Kidney epithelial cell (primary cell): ENCODE measurements at regions not wholly inside any gene's neighbourhood (a gene's known extent, or its start where the extent isn't known, plus 50 kb on each side); places are given as distances from the start of the nearest gene placed in this dataset.
"Not testable (repeated sequence)": the region's sequence is repeated elsewhere in the genome, so short reads cannot be mapped to it uniquely, and the experiment has no call there.

Source experiments
- DNase-seq: peaks from one replicate; pipeline ENCODE4 v3.0.0-alpha.2; 2010; ENCODE audit warnings: low read depth
- H3K27me3 ChIP-seq: 2 replicates; pipeline ENCODE4 v1.6.0; 2011; ENCODE audit warnings: low read length; ENCODE audit not compliant: control insufficient read depth, insufficient read depth
- H3K36me3 ChIP-seq: 2 replicates; pipeline ENCODE4 v1.5.1; 2011; ENCODE audit warnings: low read length; ENCODE audit not compliant: control insufficient read depth, insufficient read depth
- H3K4me3 ChIP-seq: 2 replicates; pipeline ENCODE4 v1.5.1; 2011; ENCODE audit warnings: low read depth, mild to moderate bottlenecking, control low read depth, low read length
- TF ChIP-seq, protein P1 (sequence below): IDR thresholded peaks from 2 replicates; pipeline ENCODE4 v1.5.1; 2011; ENCODE audit warnings: mild to moderate bottlenecking, moderate library complexity, low read length, control low read depth, inconsistent platforms; ENCODE audit not compliant: insufficient read depth, poor library complexity, severe bottlenecking

DNA sequence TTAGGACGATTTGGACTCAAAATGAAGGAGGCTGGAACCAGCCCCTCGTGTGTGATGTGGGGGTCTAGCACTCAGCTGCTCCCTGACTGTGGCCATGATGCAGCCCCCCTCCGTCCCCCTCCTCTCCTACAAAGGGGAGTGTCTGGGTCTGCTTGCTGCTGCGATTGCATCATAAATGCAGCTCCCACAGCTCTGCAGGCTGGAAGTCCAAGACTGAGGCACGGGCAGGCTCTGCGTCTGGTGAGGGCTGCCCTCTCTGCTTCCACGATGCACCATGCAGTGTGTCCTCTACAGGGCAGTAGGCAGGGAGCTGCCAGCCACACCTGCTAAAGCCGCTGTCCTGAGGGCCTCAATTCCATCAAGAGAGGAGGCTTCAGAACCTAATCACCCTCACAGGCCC lies 432.1 kb downstream of the BRD1 start:
- Histone ChIP-seq H3K27me3 (no peaks in the 10 kb centered on the region), H3K4me3 (no peak overlapping the region), H3K36me3 (no peaks in the 10 kb centered on the region)
- no peak for DNase-seq
- TF ChIP-seq, protein P1, sequence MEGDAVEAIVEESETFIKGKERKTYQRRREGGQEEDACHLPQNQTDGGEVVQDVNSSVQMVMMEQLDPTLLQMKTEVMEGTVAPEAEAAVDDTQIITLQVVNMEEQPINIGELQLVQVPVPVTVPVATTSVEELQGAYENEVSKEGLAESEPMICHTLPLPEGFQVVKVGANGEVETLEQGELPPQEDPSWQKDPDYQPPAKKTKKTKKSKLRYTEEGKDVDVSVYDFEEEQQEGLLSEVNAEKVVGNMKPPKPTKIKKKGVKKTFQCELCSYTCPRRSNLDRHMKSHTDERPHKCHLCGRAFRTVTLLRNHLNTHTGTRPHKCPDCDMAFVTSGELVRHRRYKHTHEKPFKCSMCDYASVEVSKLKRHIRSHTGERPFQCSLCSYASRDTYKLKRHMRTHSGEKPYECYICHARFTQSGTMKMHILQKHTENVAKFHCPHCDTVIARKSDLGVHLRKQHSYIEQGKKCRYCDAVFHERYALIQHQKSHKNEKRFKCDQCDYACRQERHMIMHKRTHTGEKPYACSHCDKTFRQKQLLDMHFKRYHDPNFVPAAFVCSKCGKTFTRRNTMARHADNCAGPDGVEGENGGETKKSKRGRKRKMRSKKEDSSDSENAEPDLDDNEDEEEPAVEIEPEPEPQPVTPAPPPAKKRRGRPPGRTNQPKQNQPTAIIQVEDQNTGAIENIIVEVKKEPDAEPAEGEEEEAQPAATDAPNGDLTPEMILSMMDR = no peak

DNA sequence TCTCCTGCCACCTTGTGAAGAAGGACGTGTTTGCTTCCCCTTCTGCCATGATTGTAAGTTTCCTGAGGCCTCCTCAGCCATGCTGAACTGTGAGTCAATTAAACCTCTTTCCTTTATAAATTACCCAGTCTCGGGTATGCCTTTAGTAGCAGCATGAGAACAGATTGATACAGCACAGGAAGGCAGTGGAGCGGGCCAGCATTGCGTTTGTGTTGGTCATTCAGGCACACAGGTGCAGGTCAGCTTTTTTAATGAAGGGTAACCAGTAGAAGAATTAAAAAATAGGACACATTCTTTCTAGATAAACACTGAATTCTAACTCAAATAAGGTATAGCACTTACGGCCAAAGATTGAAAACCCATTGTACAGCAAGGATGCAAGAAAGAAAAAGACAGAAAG lies 432.6 kb downstream of the BRD1 start:
- H3K27me3 ChIP-seq, H3K36me3 ChIP-seq, DNase-seq, H3K4me3 ChIP-seq: not testable (repeated sequence)

DNA sequence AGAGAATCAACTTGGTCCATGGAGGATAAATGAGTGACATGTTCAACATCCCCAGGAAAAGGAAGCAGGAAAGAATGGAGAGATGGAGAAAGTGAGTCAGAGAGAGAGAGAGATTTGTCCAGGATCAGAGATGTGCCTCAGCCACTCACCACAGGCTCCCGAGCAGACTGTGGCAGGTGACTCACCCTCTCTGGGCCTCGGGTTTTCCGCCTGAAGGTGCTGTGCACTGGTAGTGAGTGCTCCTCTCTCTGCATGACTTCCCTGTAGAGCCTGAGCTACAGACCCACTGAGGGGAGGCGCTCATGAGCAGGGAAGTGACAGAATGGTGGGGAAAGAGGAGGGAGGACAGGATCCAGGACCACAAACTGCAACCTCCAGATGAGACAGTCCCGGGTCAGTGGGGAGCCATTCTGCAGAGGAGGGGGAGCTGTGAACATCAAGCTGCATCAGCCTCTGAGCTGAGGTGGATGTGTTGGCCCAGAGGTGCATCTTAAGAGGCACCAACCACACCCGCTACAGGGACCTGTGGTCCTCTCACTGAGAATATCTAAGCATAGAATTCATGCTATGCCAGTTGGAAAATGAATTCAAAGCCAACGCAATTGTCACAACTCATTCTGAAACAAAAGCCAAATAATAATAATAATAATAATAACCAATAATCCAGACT lies 433.4 kb downstream of the BRD1 start:
- H3K4me3 ChIP-seq = no peak overlapping the region
- H3K27me3 ChIP-seq = no peaks in the 10 kb centered on the region
- no peak for DNase-seq
- no peaks in the 10 kb centered on the region for H3K36me3 ChIP-seq
- TF ChIP-seq, protein P1 = no peak

DNA sequence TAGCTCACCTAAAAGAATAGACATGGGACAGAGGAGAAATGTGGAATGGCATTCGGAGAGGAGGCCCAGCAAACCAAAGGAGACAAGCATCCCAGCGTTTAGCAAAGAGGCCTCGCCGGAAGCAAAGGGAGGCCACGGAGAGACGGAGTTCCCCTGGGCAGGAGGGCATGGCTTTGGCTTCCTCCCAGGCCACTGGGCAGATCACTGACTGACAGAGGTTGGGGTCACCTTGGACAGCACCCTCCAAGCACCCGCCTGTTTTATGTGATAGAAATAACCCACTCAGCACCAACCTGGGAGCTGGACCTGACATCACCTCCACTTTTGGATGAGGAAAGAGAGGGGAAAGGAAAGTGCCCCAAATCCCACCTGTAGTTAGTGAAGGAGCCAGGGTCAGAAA lies 434.1 kb downstream of the BRD1 start:
- Histone ChIP-seq H3K4me3 (no peak overlapping the region), H3K36me3 (no peaks in the 10 kb centered on the region), H3K27me3 (no peaks in the 10 kb centered on the region)
- DNase-seq = no peak
- TF ChIP-seq, protein P1 = no peak

DNA sequence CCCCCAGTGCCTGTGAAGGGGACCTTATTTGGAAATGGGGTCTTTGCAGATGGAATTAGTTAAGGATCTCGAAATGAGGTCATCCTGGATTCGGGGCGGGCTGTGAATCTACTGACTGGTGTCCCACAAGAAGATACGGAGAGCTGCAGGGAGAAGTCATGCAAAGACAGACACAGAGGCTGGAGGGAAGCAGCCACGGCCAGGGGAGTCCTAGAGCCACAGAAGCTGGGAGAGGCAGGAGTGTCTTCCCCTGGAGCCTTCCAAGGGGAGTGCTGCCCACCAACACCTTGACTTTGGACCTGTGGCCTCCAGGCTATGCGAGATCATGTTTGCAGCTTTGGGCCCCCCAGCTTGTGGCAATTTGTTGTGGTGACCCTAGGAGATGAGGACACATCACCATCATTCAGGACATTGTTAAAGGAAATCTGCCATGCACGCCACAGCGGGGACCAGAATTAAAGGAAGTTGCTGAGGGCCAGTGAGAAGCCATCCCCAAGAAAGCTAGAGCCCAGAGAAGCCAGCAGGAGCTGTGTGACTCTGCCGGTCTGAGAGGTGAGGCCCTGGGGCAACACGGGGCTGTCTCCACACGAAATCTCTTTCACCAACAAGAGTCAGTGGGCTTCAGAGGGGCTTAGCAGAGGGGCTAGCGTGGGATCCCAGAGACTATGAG lies 434.7 kb downstream of the BRD1 start:
- no peaks in the 10 kb centered on the region for H3K27me3 ChIP-seq
- DNase-seq = no peak
- no peaks in the 10 kb centered on the region for H3K36me3 ChIP-seq
- H3K4me3 ChIP-seq = no peak overlapping the region
- TF ChIP-seq, protein P1 = no peak

DNA sequence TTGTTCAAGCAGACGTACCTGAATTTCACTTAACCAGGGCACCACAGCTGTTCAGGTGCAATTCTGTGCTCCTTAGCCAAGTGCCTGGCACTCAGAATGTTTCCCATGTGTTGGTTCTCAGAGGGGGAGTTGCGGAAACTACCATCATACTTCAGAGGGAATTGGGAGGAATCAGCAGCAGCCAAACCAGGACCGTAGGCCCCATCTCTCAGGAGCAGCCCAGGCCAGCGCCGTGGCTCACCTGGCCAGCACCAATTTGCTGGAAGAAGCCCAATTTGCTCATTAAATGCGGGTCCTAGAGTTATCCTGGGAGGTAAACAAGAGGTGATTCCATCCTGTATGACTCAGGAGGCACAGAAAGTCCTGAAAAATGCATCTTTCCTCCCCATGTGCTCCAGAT lies 435.4 kb downstream of the BRD1 start:
- Histone ChIP-seq H3K27me3 (no peaks in the 10 kb centered on the region), H3K36me3 (no peaks in the 10 kb centered on the region), H3K4me3 (no peak overlapping the region)
- TF ChIP-seq, protein P1 = no peak
- DNase-seq = no peak
